Femur (tissue), 1 donor: ENCODE measurements at regions not wholly inside any gene's neighbourhood (a gene's known extent, or its start where the extent isn't known, plus 50 kb on each side); places are given as distances from the start of the nearest gene placed in this dataset.

ENCODE experiments used
- DNase-seq: peaks from one replicate; pipeline ENCODE4 v3.0.0-alpha.2; 2017

- DNase-seq, result no peak
Measured at GRCh38 chr1:209454340-209454994, 129.0 kb upstream of the CAMK1G start.

- DNase-seq, result no peak
Measured at GRCh38 chr1:209455145-209455544, 128.4 kb upstream of the CAMK1G start.

DNA sequence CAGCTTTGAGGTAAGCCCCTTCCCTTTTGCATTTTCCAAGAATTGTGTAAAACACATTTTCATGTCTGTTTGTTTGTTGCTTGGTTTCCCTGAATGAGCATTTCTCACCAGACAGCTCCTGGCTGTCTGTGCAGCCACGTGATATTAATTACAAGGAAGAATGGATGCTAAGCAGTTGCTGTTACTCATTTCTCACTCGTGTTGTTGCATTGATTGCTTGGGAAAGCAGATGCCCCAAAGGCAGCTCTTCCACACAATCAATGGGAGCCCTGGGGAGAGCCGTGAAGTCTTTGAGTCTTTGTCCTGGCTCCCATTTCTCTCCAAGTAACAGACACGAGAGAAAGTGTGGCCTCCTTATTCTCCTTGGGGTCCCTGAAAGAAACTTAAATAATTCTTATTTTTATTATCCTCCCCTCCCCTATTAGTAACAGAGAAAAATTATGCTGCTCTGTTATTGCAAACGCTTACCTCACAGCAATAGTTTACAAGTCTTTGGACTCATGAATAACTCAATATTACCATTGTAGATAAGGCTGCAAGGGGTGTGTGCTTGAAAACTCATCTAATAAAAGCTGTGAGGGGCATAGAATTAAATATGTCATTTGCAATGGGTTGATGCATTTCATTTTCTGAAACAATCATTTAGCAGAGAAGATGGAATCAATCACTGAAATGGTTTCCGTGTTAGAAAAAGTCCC lies 127.7 kb upstream of the CAMK1G start:
- no peak for DNase-seq

- DNase-seq, result peak; percentile 18
Measured at GRCh38 chr1:209456878-209457277, 126.6 kb upstream of the CAMK1G start.

GRCh38 chr1:209457401-209458125 lies 126.0 kb upstream of the CAMK1G start:
- no peak for DNase-seq

GRCh38 chr1:209458921-209459320 lies 124.6 kb upstream of the CAMK1G start:
- no peak for DNase-seq

GRCh38 chr1:209461168-209461567 lies 122.3 kb upstream of the CAMK1G start:
- no peak for DNase-seq

GRCh38 chr1:209462433-209462832 lies 121.1 kb upstream of the CAMK1G start:
- no peak for DNase-seq

DNA sequence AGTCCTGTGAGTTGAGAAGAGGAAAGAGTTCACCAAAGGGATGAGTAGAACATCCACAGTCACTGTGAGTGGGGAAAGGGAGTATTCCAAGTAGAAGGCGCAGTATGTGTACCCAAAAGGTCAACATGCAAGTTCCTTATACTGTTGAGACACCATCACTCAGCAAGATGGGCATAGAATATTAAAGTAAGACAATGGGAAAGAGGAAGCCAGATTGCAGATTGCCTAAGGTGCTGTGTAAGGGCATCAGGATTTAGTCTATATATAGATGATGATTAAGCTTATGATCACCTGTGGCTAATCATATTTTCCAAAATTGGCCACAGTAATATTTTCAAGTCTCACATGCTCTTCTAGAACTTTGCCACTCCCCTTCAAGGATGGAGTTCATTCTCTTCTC lies 120.1 kb upstream of the CAMK1G start:
- DNase-seq, result no peak

- DNase-seq, result no peak
Measured at GRCh38 chr1:209473025-209473424, 110.5 kb upstream of the CAMK1G start.

GRCh38 chr1:209480345-209480744 lies 103.2 kb upstream of the CAMK1G start:
- no peak for DNase-seq

- no peak for DNase-seq
Measured at GRCh38 chr1:209483691-209484090, 99.8 kb upstream of the CAMK1G start.

DNA sequence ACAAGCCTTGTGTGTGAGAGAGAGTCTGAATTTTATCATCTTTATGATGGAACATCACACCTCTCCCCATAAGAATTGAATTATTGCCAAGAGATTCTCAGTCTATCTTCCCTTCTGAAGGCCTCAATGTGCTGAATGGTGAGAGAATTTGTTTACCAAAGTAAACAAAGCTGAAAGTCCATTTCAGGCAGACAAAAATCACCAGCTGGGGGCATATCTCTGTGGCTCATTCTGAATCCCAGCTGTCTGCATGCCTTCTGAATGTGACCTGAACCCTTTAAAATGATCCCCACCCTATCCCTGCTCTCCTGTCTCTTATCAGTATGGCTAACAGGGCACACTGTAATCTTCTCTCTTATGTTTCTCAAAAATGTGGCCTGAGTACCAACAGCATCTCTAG lies 99.1 kb upstream of the CAMK1G start:
- no peak for DNase-seq

GRCh38 chr1:209485167-209485566 lies 98.3 kb upstream of the CAMK1G start:
- peak; percentile 18 for DNase-seq

GRCh38 chr1:209485751-209486150 lies 97.8 kb upstream of the CAMK1G start:
- DNase-seq, result no peak

GRCh38 chr1:209486861-209487593 lies 96.5 kb upstream of the CAMK1G start:
- no peak for DNase-seq

DNA sequence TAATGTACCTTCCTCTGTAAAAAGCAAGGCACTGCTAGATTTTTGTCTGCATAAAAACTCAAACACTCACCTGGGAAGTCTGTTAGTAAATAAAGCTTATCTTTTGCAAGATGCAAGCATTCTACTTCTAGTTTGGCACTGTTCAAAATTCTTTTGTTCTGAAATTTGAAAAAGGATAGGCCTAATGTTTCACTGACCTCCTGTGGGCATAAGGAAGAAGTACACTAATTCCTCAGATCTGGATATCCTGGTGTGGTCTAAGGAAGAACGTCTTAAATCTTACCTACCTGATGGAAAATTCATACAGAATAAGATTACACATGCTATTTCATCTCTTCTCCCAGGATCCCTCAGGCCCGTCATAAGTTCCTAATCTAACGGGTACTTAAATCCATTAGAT lies 93.5 kb upstream of the CAMK1G start:
- no peak for DNase-seq

DNA sequence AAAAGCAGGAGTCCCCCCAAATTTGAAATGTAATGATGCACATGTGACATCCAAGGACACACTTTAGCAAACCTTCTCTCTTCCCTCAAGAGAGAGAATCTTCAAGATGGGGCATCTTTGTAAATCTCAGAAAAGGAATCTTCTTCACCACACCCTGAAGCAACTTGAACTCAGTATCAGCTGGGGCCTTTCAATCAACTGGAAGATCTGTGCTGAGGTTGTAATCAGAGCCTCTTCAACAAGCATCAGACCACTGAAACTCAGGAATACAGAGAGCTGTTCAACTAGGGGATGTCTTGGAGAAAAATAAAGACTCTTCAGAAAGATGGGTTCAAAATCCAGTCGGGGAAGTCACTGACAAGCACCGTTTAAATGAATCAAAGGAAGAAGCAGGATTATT lies 92.5 kb upstream of the CAMK1G start:
- DNase-seq, result no peak

DNA sequence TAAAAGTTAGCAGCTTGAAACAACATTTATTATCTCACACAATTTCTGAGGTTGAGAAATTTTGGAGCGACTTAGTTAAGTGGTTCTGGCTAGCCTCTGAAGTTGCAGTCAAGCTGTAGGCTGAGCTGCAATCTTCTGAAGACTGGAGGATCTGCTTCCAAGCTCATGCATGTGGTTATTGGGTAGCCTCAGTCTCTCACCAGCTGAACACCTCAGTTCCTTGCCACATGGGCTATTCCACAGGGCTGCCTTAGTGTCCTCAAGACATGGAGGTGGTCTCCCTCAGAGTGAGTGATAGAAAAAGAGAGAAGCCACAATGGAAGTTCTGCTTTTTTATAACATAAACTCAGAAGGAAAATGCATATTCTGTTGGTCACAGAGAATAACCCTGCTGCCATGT lies 92.0 kb upstream of the CAMK1G start:
- DNase-seq, result no peak

- DNase-seq, result no peak
Measured at GRCh38 chr1:209491897-209492296, 91.6 kb upstream of the CAMK1G start.

DNA sequence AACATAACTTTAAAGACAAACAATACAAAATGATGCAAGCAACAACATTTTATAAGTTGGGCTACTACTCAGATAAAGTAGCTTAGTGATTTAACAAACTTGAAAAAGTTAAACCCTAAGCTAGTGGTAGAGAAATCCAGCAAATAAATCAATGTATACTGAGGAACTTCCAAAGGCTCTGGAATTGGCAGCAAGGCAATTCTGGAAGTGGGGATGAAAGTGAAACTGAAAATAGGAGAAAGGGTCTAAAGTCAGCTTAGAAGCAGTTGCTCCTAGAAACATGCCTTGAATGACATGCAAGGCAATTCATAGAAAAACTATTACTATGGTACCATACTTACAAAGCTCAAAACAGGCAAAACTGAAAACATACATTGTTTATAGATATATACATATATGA lies 90.0 kb upstream of the CAMK1G start:
- DNase-seq, result no peak

DNA sequence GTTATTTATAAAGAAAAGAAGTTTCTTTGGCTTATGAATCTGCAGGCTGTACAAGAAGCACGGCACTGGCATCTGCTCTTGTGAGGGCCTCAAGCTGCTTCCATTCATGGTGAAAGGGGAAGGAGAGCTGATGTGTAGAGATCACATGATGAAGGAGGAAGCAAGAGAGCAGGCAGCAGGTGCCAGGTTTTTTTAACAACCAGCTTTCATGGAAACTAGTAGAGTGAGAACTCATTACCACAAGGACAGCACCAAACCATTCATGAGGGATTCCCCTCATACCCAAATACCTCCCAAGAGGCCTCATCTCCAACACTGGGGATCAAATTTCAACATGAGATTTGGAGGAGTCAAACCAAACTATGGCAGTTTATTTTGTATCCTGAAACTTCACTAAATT lies 85.8 kb upstream of the CAMK1G start:
- no peak for DNase-seq

DNA sequence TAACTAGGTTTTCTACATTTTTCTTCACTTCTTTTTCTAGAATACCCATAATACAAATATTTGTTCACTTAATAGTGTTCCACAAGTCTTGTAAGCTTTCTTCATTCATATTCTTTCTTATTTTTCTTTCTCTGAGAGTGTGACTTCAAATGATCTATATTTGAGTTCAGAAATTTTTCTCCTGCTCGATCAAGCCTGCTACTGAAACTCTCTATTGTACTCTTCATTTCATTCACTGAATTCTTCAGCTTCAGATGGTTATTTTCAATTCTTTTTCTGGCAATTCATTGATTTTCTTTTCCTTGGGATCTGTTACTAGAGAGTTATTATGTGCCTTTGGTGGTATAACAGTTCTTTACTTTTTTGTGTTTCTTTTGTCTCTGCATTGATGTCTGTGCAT lies 82.5 kb upstream of the CAMK1G start:
- no peak for DNase-seq

GRCh38 chr1:209503196-209503595 lies 80.3 kb upstream of the CAMK1G start:
- no peak for DNase-seq
